ENCODE measurements at regions not wholly inside any gene's neighbourhood (a gene's known extent, or its start where the extent isn't known, plus 50 kb on each side); places are given as distances from the start of the nearest gene placed in this dataset.
A peak's percentile ranks its signal among the peaks of the same experiment; 100 is the strongest.
"Not testable (repeated sequence)": the region's sequence is repeated elsewhere in the genome, so short reads cannot be mapped to it uniquely, and the experiment has no call there.

- ATAC-seq, result no peak
- DNase-seq, result no peak
These were observed 113.6 kb upstream of the PLEKHG1 start for GRCh38 chr6:150486048-150486447.

GRCh38 chr6:150490586-150490985 is 109.1 kb upstream of the PLEKHG1 start:
- peaks cover 0 to 20% (median 4%) of the 10 kb centered on the region in 9 donors for H3K9me3 Mint-ChIP-seq
- POLR2A ChIA-PET, result no interaction called here

More at GRCh38 chr6:150486048-150486447, 113.6 kb upstream of the PLEKHG1 start:
- H3K27ac Mint-ChIP-seq, result no peak overlapping the region
- no peaks in the 10 kb centered on the region for H3K36me3 Mint-ChIP-seq
- peaks cover 0 to under 1% (median under 1%) of the 10 kb centered on the region in 4 donors for H3K4me1 Mint-ChIP-seq
- no peak overlapping the region for H3K4me3 Mint-ChIP-seq
- POLR2A ChIA-PET, result no interaction called here
- no peaks in the 10 kb centered on the region for H3K9me3 Mint-ChIP-seq
- H3K27me3 Mint-ChIP-seq, result peaks cover 3 to 23% (median 11%) of the 10 kb centered on the region in 5 donors

GRCh38 chr6:150491131-150491810 is 108.4 kb upstream of the PLEKHG1 start:
- no peak overlapping the region for H3K27ac Mint-ChIP-seq

More at GRCh38 chr6:150490586-150490985, 109.1 kb upstream of the PLEKHG1 start:
- Mint-ChIP-seq H3K36me3 (peaks cover 0 to 4% (median 0%) of the 10 kb centered on the region in 3 donors), H3K27ac (no peak overlapping the region), H3K4me3 (no peak overlapping the region), H3K4me1 (peaks cover 0 to 7% (median 4%) of the 10 kb centered on the region in 4 donors), H3K27me3 (peaks cover 2 to 19% (median 5%) of the 10 kb centered on the region in 5 donors)
- no peak for DNase-seq
- no peak for ATAC-seq

GRCh38 chr6:150491811-150492172 is 107.9 kb upstream of the PLEKHG1 start:
- Mint-ChIP-seq H3K4me1 (peaks cover 0 to 7% (median 4%) of the 10 kb centered on the region in 4 donors), H3K4me3 (no peak overlapping the region), H3K27me3 (peaks cover 2 to 19% (median 3%) of the 10 kb centered on the region in 5 donors), H3K27ac (no peak overlapping the region), H3K9me3 (peaks cover 0 to 20% (median 4%) of the 10 kb centered on the region in 9 donors), H3K36me3 (peaks cover 0 to 4% (median 0%) of the 10 kb centered on the region in 3 donors)
- POLR2A ChIA-PET, result interaction anchor here (0.5 kb wide), 1 partner anchor 129 kb away, joined by 3 read pairs; no protein-coding TSS in a partner anchor
- DNase-seq (no peak), ATAC-seq (no peak)

More at GRCh38 chr6:150491131-150491810, 108.4 kb upstream of the PLEKHG1 start:
- H3K9me3 Mint-ChIP-seq, result peaks cover 0 to 20% (median 4%) of the 10 kb centered on the region in 9 donors
- H3K27me3 Mint-ChIP-seq, result peaks cover 2 to 19% (median 3%) of the 10 kb centered on the region in 5 donors
- H3K4me3 Mint-ChIP-seq, result no peak overlapping the region
- POLR2A ChIA-PET, result interaction anchor here (0.5 kb wide), 1 partner anchor 130 kb away, joined by 3 read pairs; no protein-coding TSS in a partner anchor
- H3K4me1 Mint-ChIP-seq, result peaks cover 0 to 7% (median 4%) of the 10 kb centered on the region in 4 donors
- DNase-seq (no peak), ATAC-seq (peak in 1 of 2 donors; percentile 39)
- peaks cover 0 to 4% (median 0%) of the 10 kb centered on the region in 3 donors for H3K36me3 Mint-ChIP-seq

- Mint-ChIP-seq H3K4me3 (no peak overlapping the region), H3K9me3 (peaks cover 0 to 20% (median 4%) of the 10 kb centered on the region in 9 donors), H3K27me3 (peaks cover 2 to 14% (median 3%) of the 10 kb centered on the region in 5 donors), H3K27ac (no peak overlapping the region), H3K36me3 (peaks cover 0 to 4% (median 0%) of the 10 kb centered on the region in 3 donors), H3K4me1 (peaks cover 0 to 7% (median 4%) of the 10 kb centered on the region in 4 donors)
- POLR2A ChIA-PET, result no interaction called here
- DNase-seq (no peak), ATAC-seq (no peak)
These were observed 107.2 kb upstream of the PLEKHG1 start for GRCh38 chr6:150492507-150492906.

- no peak overlapping the region for H3K27ac Mint-ChIP-seq
- peaks cover 0 to 4% (median 0%) of the 10 kb centered on the region in 3 donors for H3K36me3 Mint-ChIP-seq
- no peak for ATAC-seq
- DNase-seq, result no peak
- H3K4me1 Mint-ChIP-seq, result peaks cover 0 to 7% (median 4%) of the 10 kb centered on the region in 4 donors
- POLR2A ChIA-PET, result no interaction called here
- H3K27me3 Mint-ChIP-seq, result peaks cover 0 to 10% (median 0%) of the 10 kb centered on the region in 5 donors
- no peak overlapping the region for H3K4me3 Mint-ChIP-seq
- H3K9me3 Mint-ChIP-seq, result peaks cover 0 to 20% (median 4%) of the 10 kb centered on the region in 9 donors
These were observed 106.7 kb upstream of the PLEKHG1 start for GRCh38 chr6:150492941-150493340.

GRCh38 chr6:150493552-150493951 is 106.1 kb upstream of the PLEKHG1 start:
- POLR2A ChIA-PET, H3K27me3 Mint-ChIP-seq, ATAC-seq, H3K4me3 Mint-ChIP-seq, DNase-seq, H3K36me3 Mint-ChIP-seq, H3K27ac Mint-ChIP-seq, H3K4me1 Mint-ChIP-seq: not testable (repeated sequence)
- H3K9me3 Mint-ChIP-seq, result peaks cover 0 to 20% (median 4%) of the 10 kb centered on the region in 9 donors

GRCh38 chr6:150494241-150494640 is 105.4 kb upstream of the PLEKHG1 start:
- no peak for ATAC-seq
- Mint-ChIP-seq H3K4me1 (peaks cover 0 to 7% (median 4%) of the 10 kb centered on the region in 4 donors), H3K27ac (no peak overlapping the region), H3K27me3 (peaks cover 0 to 5% (median 2%) of the 10 kb centered on the region in 5 donors), H3K9me3 (peaks cover 0 to 20% (median 4%) of the 10 kb centered on the region in 9 donors), H3K36me3 (peaks cover 0 to 4% (median 0%) of the 10 kb centered on the region in 3 donors), H3K4me3 (no peak overlapping the region)
- POLR2A ChIA-PET, result no interaction called here
- DNase-seq, result no peak

GRCh38 chr6:150495126-150495525 is 104.6 kb upstream of the PLEKHG1 start:
- Mint-ChIP-seq H3K4me3 (no peak overlapping the region), H3K9me3 (peaks cover 0 to 20% (median 4%) of the 10 kb centered on the region in 9 donors), H3K27ac (no peak overlapping the region), H3K36me3 (peaks cover 0 to 4% (median 0%) of the 10 kb centered on the region in 3 donors), H3K4me1 (peaks cover 0 to 7% (median 4%) of the 10 kb centered on the region in 4 donors), H3K27me3 (peaks cover 0 to 5% (median 2%) of the 10 kb centered on the region in 5 donors)
- POLR2A ChIA-PET, result no interaction called here
- DNase-seq, result no peak
- no peak for ATAC-seq

- H3K4me3 Mint-ChIP-seq, result no peak overlapping the region
- H3K27ac Mint-ChIP-seq, result no peak overlapping the region
- H3K36me3 Mint-ChIP-seq, result peaks cover 0 to 4% (median 0%) of the 10 kb centered on the region in 3 donors
- ATAC-seq (no peak), DNase-seq (no peak)
- H3K27me3 Mint-ChIP-seq, result peaks cover 0 to 5% (median 2%) of the 10 kb centered on the region in 5 donors
- H3K9me3 Mint-ChIP-seq, result peaks cover 0 to 20% (median 4%) of the 10 kb centered on the region in 9 donors
- POLR2A ChIA-PET, result no interaction called here
- peaks cover 0 to 1% (median 0%) of the 10 kb centered on the region in 4 donors for H3K4me1 Mint-ChIP-seq
These were observed 103.1 kb upstream of the PLEKHG1 start for GRCh38 chr6:150496629-150497028.

GRCh38 chr6:150499882-150500312 is 99.8 kb upstream of the PLEKHG1 start:
- H3K27ac Mint-ChIP-seq, result no peak overlapping the region
- H3K9me3 Mint-ChIP-seq, result no peaks in the 10 kb centered on the region
- H3K4me3 Mint-ChIP-seq, result no peak overlapping the region
- no peak for ATAC-seq
- peaks cover 2 to 13% (median 8%) of the 10 kb centered on the region in 5 donors for H3K27me3 Mint-ChIP-seq
- no peak for DNase-seq
- H3K4me1 Mint-ChIP-seq, result no peaks in the 10 kb centered on the region
- POLR2A ChIA-PET, result no interaction called here
- H3K36me3 Mint-ChIP-seq, result no peaks in the 10 kb centered on the region

GRCh38 chr6:150500568-150500967 is 99.1 kb upstream of the PLEKHG1 start:
- H3K4me1 Mint-ChIP-seq, H3K4me3 Mint-ChIP-seq, DNase-seq, H3K36me3 Mint-ChIP-seq, ATAC-seq, H3K9me3 Mint-ChIP-seq, H3K27ac Mint-ChIP-seq, POLR2A ChIA-PET: not testable (repeated sequence)
- peaks cover 2 to 13% (median 10%) of the 10 kb centered on the region in 5 donors for H3K27me3 Mint-ChIP-seq

GRCh38 chr6:150503041-150503440 is 96.6 kb upstream of the PLEKHG1 start:
- ATAC-seq (no peak), DNase-seq (no peak)
- no peak overlapping the region for H3K27ac Mint-ChIP-seq
- H3K9me3 Mint-ChIP-seq, result peaks cover 0 to 5% (median 0%) of the 10 kb centered on the region in 9 donors
- POLR2A ChIA-PET, result no interaction called here
- H3K27me3 Mint-ChIP-seq, result peaks cover 2 to 13% (median 10%) of the 10 kb centered on the region in 5 donors
- H3K4me3 Mint-ChIP-seq, result no peak overlapping the region
- peaks cover 0 to 5% (median 0%) of the 10 kb centered on the region in 3 donors for H3K36me3 Mint-ChIP-seq
- no peaks in the 10 kb centered on the region for H3K4me1 Mint-ChIP-seq

All from naive thymus-derived CD8-positive, alpha-beta T cell (primary cell).